Right cardiac atrium (tissue), 5 donors: ENCODE measurements at regions not wholly inside any gene's neighbourhood (a gene's known extent, or its start where the extent isn't known, plus 50 kb on each side); places are given as distances from the start of the nearest gene placed in this dataset.

Experiments used
- ATAC-seq, 2 donors: fragments of 200-7000 bp; cut with Tn5 transposase; one replicate each; pipeline versions ENCODE4 v1.8.0 to v1.9.1; 2020; ENCODE audit warnings: moderate library complexity in 2 of 2, mild to moderate bottlenecking in 1 of 2
- DNase-seq, 3 donors: peaks; one replicate each; pipeline ENCODE4 v3.0.0-alpha.2; 2020
- H3K27ac ChIP-seq: one replicate; pipeline ENCODE4 v1.5.1; 2013; ENCODE audit warnings: mild to moderate bottlenecking, low read length, control low read depth, moderate library complexity
- H3K27me3 ChIP-seq: one replicate; pipeline ENCODE4 v1.6.1; 2013; ENCODE audit not compliant: control insufficient read depth, insufficient read depth
- H3K4me1 ChIP-seq: one replicate; pipeline ENCODE4 v1.6.1; 2013; ENCODE audit warnings: low read length; ENCODE audit not compliant: control insufficient read depth, insufficient read depth
- H3K4me3 ChIP-seq: one replicate; pipeline ENCODE4 v1.5.1; 2013; ENCODE audit warnings: low read length, control low read depth
- H3K9me3 ChIP-seq: one replicate; pipeline ENCODE4 v1.6.1; 2013; ENCODE audit warnings: low read length; ENCODE audit not compliant: control insufficient read depth
- WGBS: extraction: QIAGEN DNeasy Blood & Tissue Kit; methylation state at CpG from one replicate; pipeline ENCODE4 v1.1.7; 2013; 5-methylcytosine and 5-hydroxymethylcytosine counted together
- intact Hi-C, 4 donors: fragments of 100-400 bp; cut with DNase I; formaldehyde crosslinking; loops; one replicate each; pipeline versions ENCODE4 v1.11.0 to v1.14.0; 2022 to 2023
- donor health status: healthy with polysubstance abuse.
- donor health status: DM: no; HTN: yes; CAD: no.
- donor health status: DM: no; HTN: no; CAD: no.
- donor health status: DM: no; HTN: yes; CAD: no; lungs with severe emphysema.
- donor health status: DM: yes; HTN: yes; CAD: no.

- no peaks in the 10 kb centered on the region for H3K27me3 ChIP-seq
- H3K4me1 ChIP-seq: peaks cover 1% of the 10 kb centered on the region
- H3K4me3 ChIP-seq: no peak overlapping the region
- 74% methylated on average over 3 of the region's 3 CpGs for WGBS
- DNase-seq: no peak
- H3K27ac ChIP-seq: no peak overlapping the region
- intact Hi-C loops: loop anchor here in 1 of 4 donors (5.0 kb wide), 1 partner anchor 57 kb away; no protein-coding TSS in a partner anchor
- H3K9me3 ChIP-seq: no peaks in the 10 kb centered on the region
- ATAC-seq: no peak
Observed at GRCh38 chr14:22315336-22315735, 273.7 kb downstream of the DAD1 start.

DNA sequence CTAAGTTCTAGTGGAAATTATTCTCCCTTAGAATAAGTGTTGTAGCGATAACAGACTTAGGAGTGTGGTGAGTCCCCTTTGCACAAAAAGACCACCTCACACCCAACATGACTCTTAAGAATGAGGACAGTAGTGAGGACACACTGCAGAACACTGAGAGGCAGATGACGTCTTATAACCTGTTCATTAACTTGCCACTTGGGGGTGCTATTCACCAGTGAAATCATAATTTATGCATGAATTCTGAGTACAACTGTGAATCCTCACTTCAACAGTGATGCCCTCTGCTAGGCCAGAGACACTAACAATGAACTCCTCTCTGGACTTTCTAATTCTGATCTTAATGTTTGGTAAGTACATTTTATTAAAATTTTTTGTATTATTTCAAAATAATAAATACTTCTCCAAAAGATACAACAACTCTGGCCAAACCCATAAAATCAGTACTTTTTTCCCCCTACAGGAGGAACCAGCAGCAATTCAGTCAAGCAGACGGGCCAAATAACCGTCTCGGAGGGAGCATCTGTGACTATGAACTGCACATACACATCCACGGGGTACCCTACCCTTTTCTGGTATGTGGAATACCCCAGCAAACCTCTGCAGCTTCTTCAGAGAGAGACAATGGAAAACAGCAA lies 274.7 kb downstream of the DAD1 start:
- intact Hi-C loops: loop anchor here in 1 of 4 donors (5.0 kb wide), 1 partner anchor 63 kb away; no protein-coding TSS in a partner anchor
- Histone ChIP-seq H3K27me3 (no peaks in the 10 kb centered on the region), H3K4me1 (peaks cover 1% of the 10 kb centered on the region), H3K27ac (no peak overlapping the region), H3K4me3 (no peak overlapping the region), H3K9me3 (no peaks in the 10 kb centered on the region)
- ATAC-seq (peak; percentile 56 to 76), DNase-seq (no peak)
- 45% methylated on average over 6 of the region's 6 CpGs for WGBS

DNA sequence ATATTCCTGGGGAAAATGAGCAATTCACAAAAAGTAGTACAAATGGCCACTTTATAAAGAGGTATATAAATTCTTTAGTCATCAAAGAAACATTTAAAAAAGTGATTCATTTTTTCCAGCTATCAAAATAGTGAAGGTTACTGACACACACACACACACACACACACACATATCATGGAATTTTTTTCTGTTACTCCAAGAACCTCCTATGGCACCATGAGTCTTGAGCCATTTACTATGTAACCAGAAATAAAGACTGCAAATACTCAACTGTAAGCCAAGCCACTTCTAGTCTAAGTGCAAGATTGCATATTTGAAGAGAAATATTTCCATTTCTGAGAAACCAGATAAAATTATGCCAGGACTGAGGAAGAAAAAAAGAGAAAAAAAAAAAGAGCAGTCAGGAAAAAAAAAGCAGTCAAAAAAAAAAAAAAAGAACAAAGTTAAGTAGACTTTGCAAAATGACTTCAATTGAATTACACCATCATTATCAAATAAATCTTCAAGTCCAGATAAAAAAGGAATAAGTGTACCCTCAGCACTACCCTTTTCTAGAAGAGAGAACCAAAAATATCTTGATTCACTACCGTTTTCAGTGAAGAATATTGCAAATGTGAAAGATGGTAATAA lies 275.7 kb downstream of the DAD1 start:
- DNase-seq (no peak), ATAC-seq (peak in 1 of 2 donors; percentile 63)
- no peak overlapping the region for H3K27ac ChIP-seq
- intact Hi-C loops: loop anchor here in 1 of 4 donors (5.0 kb wide), 1 partner anchor 64 kb away; no protein-coding TSS in a partner anchor
- no peak overlapping the region for H3K4me3 ChIP-seq
- H3K4me1 ChIP-seq: peaks cover 1% of the 10 kb centered on the region
- WGBS: 32% methylated on average over 1 of the region's 1 CpG
- H3K9me3 ChIP-seq: no peaks in the 10 kb centered on the region
- no peaks in the 10 kb centered on the region for H3K27me3 ChIP-seq

DNA sequence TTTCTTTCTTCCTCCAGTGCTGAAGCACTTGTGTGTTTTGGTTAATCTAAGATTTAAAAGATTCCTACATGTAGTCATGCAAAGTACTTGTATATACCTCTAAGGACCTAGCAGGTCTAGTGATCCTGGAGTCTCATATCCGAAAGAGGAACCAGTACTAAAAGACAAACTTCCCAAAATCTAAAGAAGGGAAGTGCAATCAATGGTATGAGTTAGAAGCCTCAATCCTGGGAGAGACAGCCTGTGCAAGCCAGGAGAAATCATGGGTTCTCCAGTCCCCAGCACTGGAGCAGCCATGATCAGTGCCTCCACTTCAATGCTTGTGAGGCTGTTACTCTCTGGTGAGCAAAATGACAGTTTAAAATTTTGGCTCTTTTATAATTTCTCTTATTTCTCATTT lies 277.4 kb downstream of the DAD1 start:
- H3K27ac ChIP-seq: no peak overlapping the region
- no peak for ATAC-seq
- H3K9me3 ChIP-seq: no peaks in the 10 kb centered on the region
- intact Hi-C loops: loop anchor here in 1 of 4 donors (5.0 kb wide), 1 partner anchor 66 kb away; no protein-coding TSS in a partner anchor
- WGBS: 63% methylated on average over 1 of the region's 1 CpG
- no peaks in the 10 kb centered on the region for H3K27me3 ChIP-seq
- peaks cover 1% of the 10 kb centered on the region for H3K4me1 ChIP-seq
- no peak for DNase-seq
- H3K4me3 ChIP-seq: no peak overlapping the region

GRCh38 chr14:22305607-22306006 lies 283.4 kb downstream of the DAD1 start:
- H3K4me1 ChIP-seq: no peaks in the 10 kb centered on the region
- DNase-seq (no peak), ATAC-seq (no peak)
- no peak overlapping the region for H3K4me3 ChIP-seq
- H3K27ac ChIP-seq: no peak overlapping the region
- intact Hi-C loops: no loop called here
- no peaks in the 10 kb centered on the region for H3K9me3 ChIP-seq
- WGBS: 58% methylated on average over 5 of the region's 5 CpGs
- H3K27me3 ChIP-seq: no peaks in the 10 kb centered on the region

DNA sequence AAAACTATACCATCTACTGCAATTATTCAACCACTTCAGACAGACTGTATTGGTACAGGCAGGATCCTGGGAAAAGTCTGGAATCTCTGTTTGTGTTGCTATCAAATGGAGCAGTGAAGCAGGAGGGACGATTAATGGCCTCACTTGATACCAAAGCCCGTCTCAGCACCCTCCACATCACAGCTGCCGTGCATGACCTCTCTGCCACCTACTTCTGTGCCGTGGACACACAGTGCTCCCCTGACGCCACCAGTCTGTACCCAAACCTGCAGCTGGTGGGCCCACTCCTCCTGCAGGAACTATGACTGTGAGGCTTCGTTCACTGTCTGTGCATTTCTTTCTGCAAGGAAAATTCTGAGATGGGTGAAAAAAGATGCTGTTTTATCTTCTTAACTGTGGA lies 284.7 kb downstream of the DAD1 start:
- WGBS: 50% methylated on average over 6 of the region's 6 CpGs
- no peaks in the 10 kb centered on the region for H3K27me3 ChIP-seq
- intact Hi-C loops: no loop called here
- H3K27ac ChIP-seq: no peak overlapping the region
- no peaks in the 10 kb centered on the region for H3K4me1 ChIP-seq
- H3K9me3 ChIP-seq: no peaks in the 10 kb centered on the region
- ATAC-seq (peak in 1 of 2 donors; percentile 41), DNase-seq (no peak)
- no peak overlapping the region for H3K4me3 ChIP-seq

- no peaks in the 10 kb centered on the region for H3K27me3 ChIP-seq
- no peaks in the 10 kb centered on the region for H3K4me1 ChIP-seq
- ATAC-seq: no peak
- DNase-seq: no peak
- H3K27ac ChIP-seq: no peak overlapping the region
- H3K4me3 ChIP-seq: no peak overlapping the region
- no peaks in the 10 kb centered on the region for H3K9me3 ChIP-seq
- intact Hi-C loops: no loop called here
- WGBS: 29% methylated on average over 5 of the region's 5 CpGs
Observed at GRCh38 chr14:22303589-22304195, 285.3 kb downstream of the DAD1 start.

DNA sequence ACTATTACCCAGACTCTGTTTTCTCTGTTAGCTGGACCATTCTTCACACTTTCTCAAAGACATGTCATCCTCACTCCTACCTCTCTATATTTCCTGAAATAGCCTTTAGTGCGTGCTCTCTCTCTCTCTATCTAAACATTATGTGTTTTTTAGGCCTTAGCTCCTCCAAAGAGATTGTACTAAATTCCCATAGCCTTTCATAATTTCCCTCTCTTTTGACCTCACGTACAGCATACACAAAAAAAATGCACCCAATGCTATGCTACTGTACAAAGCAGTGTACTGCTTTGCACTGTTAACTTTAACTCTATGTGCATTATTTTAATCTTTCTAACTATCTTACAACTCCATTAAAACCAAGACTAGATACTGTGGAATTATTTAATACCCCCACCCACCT lies 288.4 kb downstream of the DAD1 start:
- no peaks in the 10 kb centered on the region for H3K4me1 ChIP-seq
- no peaks in the 10 kb centered on the region for H3K9me3 ChIP-seq
- ATAC-seq (no peak), DNase-seq (no peak)
- intact Hi-C loops: no loop called here
- H3K27ac ChIP-seq: no peak overlapping the region
- no peaks in the 10 kb centered on the region for H3K27me3 ChIP-seq
- 59% methylated on average over 2 of the region's 2 CpGs for WGBS
- no peak overlapping the region for H3K4me3 ChIP-seq

GRCh38 chr14:22297376-22297775 lies 291.6 kb downstream of the DAD1 start:
- ATAC-seq (no peak), DNase-seq (no peak)
- WGBS: 50% methylated on average over 1 of the region's 1 CpG
- H3K9me3 ChIP-seq: no peaks in the 10 kb centered on the region
- H3K4me1 ChIP-seq: no peaks in the 10 kb centered on the region
- H3K27ac ChIP-seq: no peak overlapping the region
- intact Hi-C loops: no loop called here
- no peak overlapping the region for H3K4me3 ChIP-seq
- H3K27me3 ChIP-seq: no peaks in the 10 kb centered on the region

- ATAC-seq: no peak
- 47% methylated on average over 3 of the region's 3 CpGs for WGBS
- Histone ChIP-seq H3K27me3 (no peaks in the 10 kb centered on the region), H3K4me1 (no peaks in the 10 kb centered on the region), H3K4me3 (no peak overlapping the region), H3K9me3 (no peaks in the 10 kb centered on the region), H3K27ac (no peak overlapping the region)
- no peak for DNase-seq
- intact Hi-C loops: no loop called here
Observed at GRCh38 chr14:22296722-22297121, 292.3 kb downstream of the DAD1 start.

DNA sequence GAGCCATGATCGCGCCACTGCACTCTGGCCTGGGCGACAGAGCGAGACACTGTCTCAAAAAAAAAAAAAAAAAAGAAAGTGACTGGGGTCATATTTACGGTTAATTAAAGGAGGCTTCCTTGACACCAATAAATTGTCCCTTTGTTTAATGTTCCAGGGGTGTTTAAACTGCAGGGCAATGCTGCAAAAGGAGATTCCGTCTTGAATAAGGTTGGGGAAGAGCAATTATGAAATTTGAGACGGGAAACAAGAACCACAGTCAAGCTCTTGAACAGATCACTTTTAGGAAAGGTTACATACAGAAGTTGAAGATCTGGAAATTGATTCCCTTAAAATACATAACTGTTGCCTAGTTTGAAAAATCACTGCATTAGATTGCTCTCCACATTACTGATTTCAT lies 292.9 kb downstream of the DAD1 start:
- intact Hi-C loops: no loop called here
- Histone ChIP-seq H3K4me3 (no peak overlapping the region), H3K27me3 (no peaks in the 10 kb centered on the region), H3K4me1 (no peaks in the 10 kb centered on the region), H3K27ac (no peak overlapping the region), H3K9me3 (no peaks in the 10 kb centered on the region)
- no peak for ATAC-seq
- 79% methylated on average over 7 of the region's 7 CpGs for WGBS
- no peak for DNase-seq
